Mesodermal cell (in vitro differentiated cells): ENCODE measurements at regions not wholly inside any gene's neighbourhood (a gene's known extent, or its start where the extent isn't known, plus 50 kb on each side); places are given as distances from the start of the nearest gene placed in this dataset.
"Not testable (repeated sequence)": the region's sequence is repeated elsewhere in the genome, so short reads cannot be mapped to it uniquely, and the experiment has no call there.

ENCODE experiments used
- H3K27ac ChIP-seq: 2 replicates; pipeline ENCODE4 v1.7.0; 2013; ENCODE audit warnings: mild to moderate bottlenecking, low read depth, low read length, moderate library complexity; ENCODE audit not compliant: severe bottlenecking
- H3K36me3 ChIP-seq: 2 replicates; pipeline ENCODE4 v1.7.1; 2013; ENCODE audit warnings: mild to moderate bottlenecking, low read length, moderate library complexity; ENCODE audit not compliant: control insufficient read depth, insufficient read depth
- H3K4me1 ChIP-seq: one replicate; pipeline ENCODE4 v1.7.1; 2013; ENCODE audit warnings: mild to moderate bottlenecking, low read length; ENCODE audit not compliant: insufficient read depth, control insufficient read depth, poor library complexity, severe bottlenecking
- H3K4me3 ChIP-seq: 2 replicates; pipeline ENCODE4 v1.7.0; 2013; ENCODE audit warnings: low read length, control low read depth, mild to moderate bottlenecking; ENCODE audit not compliant: insufficient read depth, poor library complexity, severe bottlenecking; ENCODE audit errors: extremely low read depth
- H3K9me3 ChIP-seq: 2 replicates; pipeline ENCODE4 v1.7.1; 2013; ENCODE audit warnings: mild to moderate bottlenecking, low read length, moderate library complexity; ENCODE audit not compliant: control insufficient read depth
- WGBS, 2 experiments: methylation state at CpG; one replicate each; pipeline ENCODE4 v1.1.5; 2013; ENCODE audit warnings: missing lambda C conversion rate in 2 of 2; ENCODE audit not compliant: insufficient coverage in 2 of 2; 5-methylcytosine and 5-hydroxymethylcytosine counted together

DNA sequence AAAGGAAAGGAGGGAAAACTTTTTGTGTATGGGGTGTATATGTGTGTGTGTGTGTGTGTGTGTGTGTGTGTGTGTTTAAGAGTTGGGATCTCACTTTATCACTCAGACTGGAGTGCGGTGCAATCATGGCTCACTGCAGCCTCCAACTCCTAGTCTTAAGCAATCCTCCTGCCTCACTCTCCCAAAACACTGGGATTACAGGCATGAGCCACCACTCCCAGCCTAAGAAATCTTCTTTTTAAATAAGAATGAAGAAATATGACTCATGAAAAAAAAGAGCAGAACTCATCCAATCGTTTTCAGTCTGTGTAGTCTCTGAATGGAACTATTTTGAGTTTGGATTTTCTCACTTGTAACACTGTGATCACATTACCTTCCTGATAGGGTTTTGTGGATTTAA lies 601.5 kb downstream of the ACTL7B start:
- 100% methylated on average over 1 of the region's 2 CpGs; no CpG with 5 or more reads in 1 of the 2 experiments for WGBS, 2 experiments
- Histone ChIP-seq H3K9me3 (no peaks in the 10 kb centered on the region), H3K27ac (no peak overlapping the region), H3K4me3 (no peak overlapping the region), H3K4me1 (no peaks in the 10 kb centered on the region), H3K36me3 (no peaks in the 10 kb centered on the region)

DNA sequence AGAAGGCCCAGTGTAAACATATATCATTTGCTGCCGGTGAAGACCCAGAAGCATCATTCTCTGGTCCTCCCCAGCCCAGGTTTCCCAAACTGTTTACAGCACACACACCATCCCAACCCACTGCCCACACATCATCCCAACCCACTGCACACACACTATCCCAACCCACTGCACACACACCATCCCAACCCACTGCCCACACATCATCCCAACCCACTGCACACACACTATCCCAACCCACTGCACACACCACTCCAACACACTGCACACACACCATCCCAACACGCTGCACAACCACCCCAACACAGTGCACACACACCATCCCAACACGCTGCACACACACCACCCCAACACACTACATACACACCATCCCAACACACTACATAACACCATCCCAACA lies 608.4 kb downstream of the ACTL7B start:
- WGBS, 2 experiments = 94% methylated on average over 3 of the region's 3 CpGs; no CpG with 5 or more reads in 1 of the 2 experiments
- not testable (repeated sequence) for H3K4me3 ChIP-seq, H3K27ac ChIP-seq, H3K4me1 ChIP-seq, H3K36me3 ChIP-seq, H3K9me3 ChIP-seq

GRCh38 chr9:108245901-108246300 lies 609.9 kb downstream of the ACTL7B start:
- Histone ChIP-seq H3K4me1 (no peaks in the 10 kb centered on the region), H3K4me3 (no peak overlapping the region), H3K36me3 (no peaks in the 10 kb centered on the region), H3K9me3 (no peaks in the 10 kb centered on the region), H3K27ac (no peak overlapping the region)
- WGBS, 2 experiments = 100% methylated on average over 1 of the region's 1 CpG; no CpG with 5 or more reads in 1 of the 2 experiments

GRCh38 chr9:108245331-108245730 lies 610.5 kb downstream of the ACTL7B start:
- H3K36me3 ChIP-seq = no peaks in the 10 kb centered on the region
- 50% methylated on average over 1 of the region's 2 CpGs; no CpG with 5 or more reads in 1 of the 2 experiments for WGBS, 2 experiments
- no peaks in the 10 kb centered on the region for H3K4me1 ChIP-seq
- no peaks in the 10 kb centered on the region for H3K9me3 ChIP-seq
- H3K4me3 ChIP-seq = no peak overlapping the region
- no peak overlapping the region for H3K27ac ChIP-seq

GRCh38 chr9:108244686-108245085 lies 611.1 kb downstream of the ACTL7B start:
- no peaks in the 10 kb centered on the region for H3K36me3 ChIP-seq
- H3K27ac ChIP-seq = no peak overlapping the region
- H3K4me1 ChIP-seq = no peaks in the 10 kb centered on the region
- H3K9me3 ChIP-seq = no peaks in the 10 kb centered on the region
- no peak overlapping the region for H3K4me3 ChIP-seq

GRCh38 chr9:108241384-108242073 lies 614.3 kb downstream of the ACTL7B start:
- Histone ChIP-seq H3K4me3 (no peak overlapping the region), H3K4me1 (no peaks in the 10 kb centered on the region), H3K9me3 (no peaks in the 10 kb centered on the region), H3K27ac (no peak overlapping the region), H3K36me3 (no peaks in the 10 kb centered on the region)
- WGBS, 2 experiments = 38% methylated on average over 1 of the region's 1 CpG; no CpG with 5 or more reads in 1 of the 2 experiments

GRCh38 chr9:108239696-108240321 lies 616.0 kb downstream of the ACTL7B start:
- Histone ChIP-seq H3K36me3 (no peaks in the 10 kb centered on the region), H3K27ac (no peak overlapping the region), H3K4me3 (no peak overlapping the region), H3K4me1 (no peaks in the 10 kb centered on the region), H3K9me3 (no peaks in the 10 kb centered on the region)
- no CpG with 5 or more reads among the region's 2 CpGs for WGBS, 2 experiments

DNA sequence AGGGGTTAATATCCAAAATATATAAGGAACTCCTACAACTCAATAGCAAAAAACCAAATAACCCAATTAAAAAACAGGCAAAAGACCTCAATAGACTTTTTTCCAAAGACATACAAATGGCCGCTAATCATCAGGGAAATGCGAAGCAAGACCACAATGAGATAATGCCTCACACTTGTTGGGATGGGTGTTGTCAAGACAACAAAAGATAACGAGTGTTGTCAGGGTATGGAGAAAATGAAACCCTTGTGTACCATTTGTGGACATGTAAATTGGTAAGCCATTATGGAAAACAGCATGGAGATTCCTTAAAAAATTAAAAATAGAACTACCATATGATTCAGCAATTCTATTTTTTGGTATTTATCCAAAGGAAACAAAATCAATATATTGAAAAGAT lies 620.2 kb downstream of the ACTL7B start:
- no peak overlapping the region for H3K27ac ChIP-seq
- no peaks in the 10 kb centered on the region for H3K4me1 ChIP-seq
- 86 to 96% methylated on average over 2 to 3 of the region's 3 CpGs for WGBS, 2 experiments
- no peaks in the 10 kb centered on the region for H3K9me3 ChIP-seq
- H3K36me3 ChIP-seq = no peaks in the 10 kb centered on the region
- no peak overlapping the region for H3K4me3 ChIP-seq

GRCh38 chr9:108234811-108235210 lies 621.0 kb downstream of the ACTL7B start:
- H3K9me3 ChIP-seq = peaks cover under 1% of the 10 kb centered on the region
- H3K27ac ChIP-seq = no peak overlapping the region
- H3K36me3 ChIP-seq = no peaks in the 10 kb centered on the region
- H3K4me1 ChIP-seq = no peaks in the 10 kb centered on the region
- no peak overlapping the region for H3K4me3 ChIP-seq
- 94 to 98% methylated on average over 3 to 5 of the region's 5 CpGs for WGBS, 2 experiments

GRCh38 chr9:108225149-108225800 lies 630.5 kb downstream of the ACTL7B start:
- WGBS, 2 experiments = 92 to 100% methylated on average over 2 of the region's 5 CpGs
- no peaks in the 10 kb centered on the region for H3K4me1 ChIP-seq

DNA sequence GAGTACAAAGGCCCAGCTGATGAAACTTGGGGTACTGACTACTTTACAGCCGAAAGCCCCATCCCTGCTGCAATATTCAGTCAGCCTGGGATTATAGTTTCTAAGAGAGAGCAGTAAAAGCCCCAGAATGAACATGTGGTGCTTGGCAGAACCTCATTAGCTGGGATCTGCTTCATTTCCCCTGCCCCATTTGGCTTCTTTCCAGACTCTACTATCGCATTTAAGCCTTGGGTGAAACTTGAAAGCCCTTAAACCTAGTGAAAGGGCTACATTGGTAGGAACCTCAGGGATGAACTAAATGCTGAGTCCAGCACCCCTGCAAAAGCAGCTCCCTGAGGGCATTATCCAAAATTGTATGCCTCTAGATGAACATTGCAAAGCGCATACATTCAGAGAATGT lies 631.1 kb downstream of the ACTL7B start:
- Histone ChIP-seq H3K36me3 (no peaks in the 10 kb centered on the region), H3K27ac (no peak overlapping the region), H3K4me3 (no peak overlapping the region), H3K4me1 (no peaks in the 10 kb centered on the region), H3K9me3 (peaks cover 4% of the 10 kb centered on the region)
- WGBS, 2 experiments = 82 to 95% methylated on average over 2 of the region's 3 CpGs

More at GRCh38 chr9:108225149-108225800, 630.5 kb downstream of the ACTL7B start:
- peaks cover 5% of the 10 kb centered on the region for H3K9me3 ChIP-seq
- H3K36me3 ChIP-seq = no peaks in the 10 kb centered on the region
- H3K27ac ChIP-seq = no peak overlapping the region
- H3K4me3 ChIP-seq = no peak overlapping the region
